ENCODE measurements at regions not wholly inside any gene's neighbourhood (a gene's known extent, or its start where the extent isn't known, plus 50 kb on each side); places are given as distances from the start of the nearest gene placed in this dataset.

DNA sequence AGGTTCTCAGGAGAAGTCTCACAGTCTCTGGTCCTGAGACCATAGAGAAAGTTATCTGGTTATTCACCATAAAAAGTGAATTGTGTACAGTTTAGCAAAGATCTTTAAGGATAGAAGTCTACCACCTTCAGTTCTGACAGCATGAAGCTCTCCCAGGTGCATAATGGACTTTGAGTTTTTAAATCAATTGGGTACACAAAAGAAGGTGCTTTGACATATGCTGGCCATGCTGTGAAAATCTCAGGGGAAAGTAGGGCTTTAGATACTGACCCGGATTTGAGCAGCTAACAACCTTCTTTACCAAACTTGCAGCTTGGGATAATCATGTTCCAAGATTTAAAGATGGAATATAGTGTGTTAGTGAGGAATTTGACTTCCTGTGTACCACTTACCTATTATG is 264.2 kb downstream of the ZSWIM6 start:
- no peak for DNase-seq
- Mint-ChIP-seq H3K4me3 (no peak overlapping the region), H3K27me3 (peaks cover 4% of the 10 kb centered on the region), H3K36me3 (ENCODE audit: low read depth) (no peaks in the 10 kb centered on the region), H3K9me3 (no peaks in the 10 kb centered on the region), H3K4me1 (ENCODE audit: low read depth) (no peaks in the 10 kb centered on the region), H3K27ac (no peak overlapping the region)
- ChIA-PET POLR2A (no interaction called here), CTCF (no interaction called here)
- intact Hi-C loops (cut with micrococcal nuclease) = no loop called here
- TF ChIP-seq, protein P1, sequence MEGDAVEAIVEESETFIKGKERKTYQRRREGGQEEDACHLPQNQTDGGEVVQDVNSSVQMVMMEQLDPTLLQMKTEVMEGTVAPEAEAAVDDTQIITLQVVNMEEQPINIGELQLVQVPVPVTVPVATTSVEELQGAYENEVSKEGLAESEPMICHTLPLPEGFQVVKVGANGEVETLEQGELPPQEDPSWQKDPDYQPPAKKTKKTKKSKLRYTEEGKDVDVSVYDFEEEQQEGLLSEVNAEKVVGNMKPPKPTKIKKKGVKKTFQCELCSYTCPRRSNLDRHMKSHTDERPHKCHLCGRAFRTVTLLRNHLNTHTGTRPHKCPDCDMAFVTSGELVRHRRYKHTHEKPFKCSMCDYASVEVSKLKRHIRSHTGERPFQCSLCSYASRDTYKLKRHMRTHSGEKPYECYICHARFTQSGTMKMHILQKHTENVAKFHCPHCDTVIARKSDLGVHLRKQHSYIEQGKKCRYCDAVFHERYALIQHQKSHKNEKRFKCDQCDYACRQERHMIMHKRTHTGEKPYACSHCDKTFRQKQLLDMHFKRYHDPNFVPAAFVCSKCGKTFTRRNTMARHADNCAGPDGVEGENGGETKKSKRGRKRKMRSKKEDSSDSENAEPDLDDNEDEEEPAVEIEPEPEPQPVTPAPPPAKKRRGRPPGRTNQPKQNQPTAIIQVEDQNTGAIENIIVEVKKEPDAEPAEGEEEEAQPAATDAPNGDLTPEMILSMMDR (IDR thresholded peaks at IDR 0.05) = no peak
- no peak for ATAC-seq

DNA sequence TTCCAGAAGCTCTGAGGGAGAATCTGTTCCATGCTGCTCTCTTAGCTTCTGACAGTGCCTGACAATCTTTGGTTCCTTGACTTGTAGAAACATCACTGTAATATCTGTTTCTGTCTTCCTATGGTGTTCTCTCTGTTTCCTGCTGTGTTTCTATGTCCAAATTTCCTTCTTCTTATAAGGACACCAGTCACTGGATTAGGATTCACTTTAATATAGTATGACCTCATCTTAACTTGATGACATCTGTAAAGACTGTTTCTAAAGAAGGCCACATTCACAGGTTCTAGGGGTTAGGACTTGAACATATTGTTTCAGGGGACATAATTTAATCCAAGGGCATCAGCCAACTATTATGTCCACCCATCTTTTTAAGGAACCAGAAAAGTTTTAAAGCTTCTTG is 265.6 kb downstream of the ZSWIM6 start:
- ATAC-seq (no peak), DNase-seq (no peak)
- POLR2A ChIA-PET = no interaction called here
- Mint-ChIP-seq H3K36me3 (ENCODE audit: low read depth) (no peaks in the 10 kb centered on the region), H3K27ac (no peak overlapping the region), H3K4me3 (no peak overlapping the region), H3K4me1 (ENCODE audit: low read depth) (no peaks in the 10 kb centered on the region), H3K27me3 (peaks cover 4% of the 10 kb centered on the region), H3K9me3 (no peaks in the 10 kb centered on the region)
- CTCF ChIA-PET = no interaction called here
- intact Hi-C loops (cut with micrococcal nuclease) = no loop called here
- TF ChIP-seq, protein P1 (IDR thresholded peaks at IDR 0.05) = no peak

DNA sequence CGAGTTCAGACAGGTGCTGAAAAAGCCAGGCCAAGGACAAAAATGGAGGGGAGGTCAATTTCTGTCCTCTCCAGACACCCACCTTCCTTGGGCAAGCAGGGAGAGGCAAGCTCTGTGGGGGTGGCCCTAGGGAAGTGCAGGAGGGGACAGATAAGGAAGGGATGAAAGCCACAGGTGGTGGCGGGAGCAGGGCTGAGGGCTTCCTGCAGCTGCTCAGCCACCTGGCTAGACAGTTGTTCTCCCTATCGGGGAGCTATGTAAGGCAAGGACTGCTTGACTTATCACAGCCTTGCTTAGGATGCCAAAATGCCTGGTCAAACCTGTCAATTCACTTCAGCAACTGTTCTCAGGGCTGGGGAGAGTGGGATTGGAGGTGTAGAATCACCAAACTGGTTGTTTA is 266.1 kb downstream of the ZSWIM6 start:
- intact Hi-C loops (cut with micrococcal nuclease) = no loop called here
- peaks cover 4% of the 10 kb centered on the region for H3K27me3 Mint-ChIP-seq
- CTCF ChIA-PET = no interaction called here

DNA sequence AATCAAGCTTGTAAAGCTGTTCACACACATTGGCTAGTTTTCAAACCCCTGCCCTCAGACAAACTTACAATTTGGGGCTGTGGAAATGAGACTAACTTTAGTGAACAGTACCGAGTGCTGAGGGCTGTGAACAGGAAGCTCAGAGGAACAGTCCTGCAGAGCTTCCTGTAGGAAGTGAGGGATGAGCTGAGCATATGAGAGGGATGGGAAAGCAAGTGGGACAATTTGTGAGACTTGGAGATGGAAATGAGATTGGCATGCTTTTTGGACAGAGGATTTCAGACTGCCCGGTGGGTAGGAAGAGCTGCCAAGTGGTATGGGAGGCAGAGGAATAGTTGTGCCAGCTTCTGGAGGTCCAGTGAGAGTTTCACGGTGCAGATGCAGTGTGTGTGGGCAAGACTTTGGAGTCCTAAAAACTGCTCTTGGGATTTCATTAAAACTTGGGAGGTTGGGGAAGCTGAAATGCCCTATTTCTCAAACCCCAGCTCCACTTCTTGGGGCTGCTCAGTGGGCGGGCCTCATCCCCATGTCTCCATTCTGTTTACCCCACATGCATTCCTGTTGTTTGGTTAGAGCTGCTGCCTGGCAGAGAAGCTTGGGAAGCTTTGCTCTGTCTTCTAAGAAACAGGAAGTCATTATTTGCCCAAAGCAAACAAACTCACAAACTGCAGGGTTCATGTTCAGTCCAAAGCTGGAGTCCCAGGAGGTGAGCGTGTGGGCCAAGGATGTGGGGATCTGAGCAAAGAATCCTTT is 267.5 kb downstream of the ZSWIM6 start:
- H3K4me1 Mint-ChIP-seq (ENCODE audit: low read depth) = no peaks in the 10 kb centered on the region
- POLR2A ChIA-PET = interaction anchor here (1.0 kb wide), 2 partner anchors 21 to 260 kb away, joined by 3 read pairs; no protein-coding TSS in a partner anchor
- no peak overlapping the region for H3K27ac Mint-ChIP-seq
- ATAC-seq = no peak
- no peak overlapping the region for H3K4me3 Mint-ChIP-seq
- no peaks in the 10 kb centered on the region for H3K36me3 Mint-ChIP-seq (ENCODE audit: low read depth)
- H3K9me3 Mint-ChIP-seq = no peaks in the 10 kb centered on the region
- intact Hi-C loops (cut with micrococcal nuclease) = no loop called here
- DNase-seq = no peak
- CTCF ChIA-PET = interaction anchor here (0.9 to 1.6 kb wide), 3 partner anchors 13 to 169 kb away, joined by 3 to 4 read pairs (median 4); no protein-coding TSS in a partner anchor
- H3K27me3 Mint-ChIP-seq = peaks cover 4% of the 10 kb centered on the region
- TF ChIP-seq, protein P1 (IDR thresholded peaks at IDR 0.05) = no peak

More for the DNA sequence above, 266.1 kb downstream of the ZSWIM6 start:
- ATAC-seq = no peak
- TF ChIP-seq, protein P1 (IDR thresholded peaks at IDR 0.05) = no peak
- POLR2A ChIA-PET = no interaction called here
- Mint-ChIP-seq H3K4me1 (ENCODE audit: low read depth) (no peaks in the 10 kb centered on the region), H3K27ac (no peak overlapping the region), H3K9me3 (no peaks in the 10 kb centered on the region), H3K36me3 (ENCODE audit: low read depth) (no peaks in the 10 kb centered on the region), H3K4me3 (no peak overlapping the region)
- no peak for DNase-seq

DNA sequence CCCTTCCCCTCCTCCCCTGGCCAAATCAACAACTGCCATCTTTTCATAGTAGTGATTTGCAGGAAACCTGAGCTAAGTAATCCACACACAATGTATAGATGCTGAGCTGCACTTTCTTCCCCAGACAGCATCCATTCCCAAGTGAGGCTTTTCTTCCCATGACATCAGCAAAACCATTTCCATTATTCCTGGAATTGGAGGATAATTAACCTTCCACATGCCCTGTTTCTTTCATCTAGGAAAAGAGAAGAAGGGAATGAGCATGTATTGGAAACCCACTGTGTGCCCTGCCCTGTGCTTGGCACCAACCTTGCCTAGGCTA is 268.0 kb downstream of the ZSWIM6 start:
- H3K9me3 Mint-ChIP-seq = no peaks in the 10 kb centered on the region
- intact Hi-C loops (cut with micrococcal nuclease) = no loop called here
- CTCF ChIA-PET = interaction anchor here (1.3 to 1.6 kb wide), 2 partner anchors 13 to 169 kb away, joined by 3 to 4 read pairs; no protein-coding TSS in a partner anchor
- TF ChIP-seq, protein P1 (IDR thresholded peaks at IDR 0.05) = no peak
- H3K27ac Mint-ChIP-seq = no peak overlapping the region
- peaks cover 3% of the 10 kb centered on the region for H3K27me3 Mint-ChIP-seq
- no peak for ATAC-seq
- DNase-seq = no peak
- H3K4me1 Mint-ChIP-seq (ENCODE audit: low read depth) = no peaks in the 10 kb centered on the region
- H3K4me3 Mint-ChIP-seq = no peak overlapping the region
- POLR2A ChIA-PET = interaction anchor here (1.0 kb wide), 2 partner anchors 21 to 261 kb away, joined by 3 read pairs; no protein-coding TSS in a partner anchor
- H3K36me3 Mint-ChIP-seq (ENCODE audit: low read depth) = no peaks in the 10 kb centered on the region

Data from activated CD8-positive, alpha-beta T cell treated with anti-CD3 and anti-CD28 coated beads for 36 hours (primary cell).